CD8-positive, alpha-beta memory T cell (primary cell): ENCODE measurements at regions not wholly inside any gene's neighbourhood (a gene's known extent, or its start where the extent isn't known, plus 50 kb on each side); places are given as distances from the start of the nearest gene placed in this dataset.
A peak's percentile ranks its signal among the peaks of the same experiment; 100 is the strongest.

ENCODE experiments used
- CTCF ChIA-PET: fragments of 350-600 bp; sonication (Branson Sonifier 250); formaldehyde crosslinking; loops from one replicate; lab custom pipeline; 2021; ENCODE audit warnings: antibody characterized with exemption; lab: Charles Lee
- POLR2A ChIA-PET: fragments of 350-600 bp; sonication (Branson Sonifier 250); formaldehyde crosslinking; loops from one replicate; lab custom pipeline; 2021; ENCODE audit warnings: antibody characterized with exemption; lab: Charles Lee
- DNase-seq, 5 donors: peaks; one replicate each; pipeline versions ENCODE4 v3.0.0 to v3.0.0-alpha.2; 2020 to 2022; ENCODE audit warnings: mixed read lengths in 1 of 5
- H3K27ac ChIP-seq: one replicate; pipeline ENCODE4 v1.7.0; 2013; ENCODE audit warnings: low read depth, mild to moderate bottlenecking, low read length, moderate library complexity
- H3K27me3 ChIP-seq: 2 replicates; pipeline ENCODE4 v1.7.0; 2013; ENCODE audit warnings: low read length, mild to moderate bottlenecking; ENCODE audit not compliant: insufficient read depth, poor library complexity, severe bottlenecking
- H3K36me3 ChIP-seq: 2 replicates; pipeline ENCODE4 v1.7.0; 2013; ENCODE audit warnings: mild to moderate bottlenecking, low read length, moderate library complexity; ENCODE audit not compliant: insufficient read depth
- H3K4me1 ChIP-seq: 2 replicates; pipeline ENCODE4 v1.7.0; 2013; ENCODE audit warnings: mild to moderate bottlenecking, low read length, moderate library complexity; ENCODE audit not compliant: insufficient read depth
- H3K4me3 ChIP-seq: 2 replicates; pipeline ENCODE4 v1.7.0; 2013; ENCODE audit warnings: mild to moderate bottlenecking, low read length
- H3K9me3 ChIP-seq: 2 replicates; pipeline ENCODE4 v1.7.0; 2013; ENCODE audit warnings: mild to moderate bottlenecking, low read length
- H3K27ac Mint-ChIP-seq, 8 donors: one replicate each; pipeline ENCODE4 v1.8.0; 2020 to 2021; ENCODE audit warnings: mixed read lengths in 8 of 8, mild to moderate bottlenecking in 6 of 8, inconsistent platforms in 3 of 8, moderate library complexity in 3 of 8
- H3K27me3 Mint-ChIP-seq, 2 donors: one replicate each; pipeline ENCODE4 v1.8.0; 2020 to 2021; ENCODE audit warnings: mixed read lengths in 2 of 2, mild to moderate bottlenecking in 1 of 2, moderate library complexity in 1 of 2
- H3K36me3 Mint-ChIP-seq, 3 donors: one replicate each; pipeline ENCODE4 v1.8.0; 2020 to 2021; ENCODE audit warnings: mixed read lengths in 3 of 3, inconsistent platforms in 1 of 3, mild to moderate bottlenecking in 1 of 3
- H3K4me1 Mint-ChIP-seq, 3 donors: one replicate each; pipeline ENCODE4 v1.8.0; 2020 to 2021; ENCODE audit warnings: mixed read lengths in 3 of 3, inconsistent platforms in 1 of 3, mild to moderate bottlenecking in 1 of 3
- H3K4me3 Mint-ChIP-seq, 7 donors: one replicate each; pipeline ENCODE4 v1.8.0; 2020 to 2021; ENCODE audit warnings: mixed read lengths in 7 of 7, mild to moderate bottlenecking in 6 of 7, moderate library complexity in 4 of 7, inconsistent platforms in 2 of 7
- H3K9me3 Mint-ChIP-seq, 5 donors: one replicate each; pipeline ENCODE4 v1.8.0; 2020 to 2022; ENCODE audit warnings: mixed read lengths in 5 of 5, mild to moderate bottlenecking in 3 of 5, moderate library complexity in 2 of 5, inconsistent platforms in 1 of 5

GRCh38 chr2:11910971-11911370 is 164.5 kb downstream of the LPIN1 start:
- Mint-ChIP-seq H3K36me3 (peaks cover 0 to 8% (median 0%) of the 10 kb centered on the region in 3 donors), H3K4me1 (no peaks in the 10 kb centered on the region), H3K27me3 (peaks cover 0 to 3% of the 10 kb centered on the region in 2 donors), H3K27ac (no peak overlapping the region), H3K4me3 (no peak overlapping the region), H3K9me3 (peaks cover 0 to 5% (median 2%) of the 10 kb centered on the region in 5 donors)
- H3K27ac ChIP-seq = no peak overlapping the region
- no peak overlapping the region for H3K4me3 ChIP-seq
- H3K4me1 ChIP-seq = no peaks in the 10 kb centered on the region
- DNase-seq = no peak
- ChIA-PET CTCF (no interaction called here), POLR2A (no interaction called here)
- H3K9me3 ChIP-seq = no peaks in the 10 kb centered on the region
- no peaks in the 10 kb centered on the region for H3K36me3 ChIP-seq
- no peaks in the 10 kb centered on the region for H3K27me3 ChIP-seq

DNA sequence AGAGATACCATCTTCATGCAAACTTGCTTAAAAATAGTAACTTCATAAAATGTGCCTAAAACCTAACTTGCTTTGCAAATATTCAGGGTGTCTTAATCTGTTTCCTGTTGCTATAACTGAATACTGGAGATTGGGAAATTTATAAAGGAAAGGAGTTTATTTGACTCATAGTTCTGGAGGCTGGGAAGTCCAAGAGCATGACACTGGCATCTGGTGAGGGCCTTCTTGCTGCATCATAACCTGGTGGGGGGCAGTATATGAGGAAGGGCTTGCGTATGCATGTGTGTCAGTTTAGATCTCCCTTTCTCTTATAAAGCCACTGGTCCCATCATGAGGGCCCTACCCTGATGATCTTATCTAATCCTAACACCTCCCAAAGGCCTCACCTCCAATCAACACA is 166.5 kb downstream of the LPIN1 start:
- Mint-ChIP-seq H3K4me3 (no peak overlapping the region), H3K27me3 (no peaks in the 10 kb centered on the region), H3K27ac (no peak overlapping the region), H3K36me3 (peaks cover 0 to 8% (median 0%) of the 10 kb centered on the region in 3 donors), H3K4me1 (no peaks in the 10 kb centered on the region), H3K9me3 (peaks cover 0 to 5% (median 2%) of the 10 kb centered on the region in 5 donors)
- H3K27ac ChIP-seq = no peak overlapping the region
- POLR2A ChIA-PET = no interaction called here
- DNase-seq = no peak
- no peak overlapping the region for H3K4me3 ChIP-seq
- H3K9me3 ChIP-seq = no peaks in the 10 kb centered on the region
- CTCF ChIA-PET = no interaction called here
- no peaks in the 10 kb centered on the region for H3K36me3 ChIP-seq
- no peaks in the 10 kb centered on the region for H3K27me3 ChIP-seq
- no peaks in the 10 kb centered on the region for H3K4me1 ChIP-seq

DNA sequence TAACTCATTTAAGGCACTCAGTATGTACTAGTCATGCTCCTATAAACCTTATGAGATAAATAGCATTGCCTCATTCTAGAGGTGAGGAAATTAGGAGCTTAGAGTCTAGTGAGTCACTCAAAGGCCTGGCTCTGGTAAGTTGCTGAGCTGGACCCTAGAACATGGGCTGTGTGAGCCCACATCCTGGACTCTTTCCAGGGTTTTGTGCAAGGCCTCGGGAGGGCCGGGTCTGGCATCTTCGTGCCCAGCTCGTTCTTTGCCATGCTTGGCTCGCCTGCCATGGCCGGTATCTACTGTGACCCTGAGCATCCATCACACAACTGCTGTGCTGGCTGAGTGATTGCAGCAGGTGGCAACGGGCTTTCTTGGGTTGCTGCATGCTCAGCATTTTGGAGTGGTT is 168.0 kb downstream of the LPIN1 start:
- Histone ChIP-seq H3K36me3 (no peaks in the 10 kb centered on the region), H3K4me1 (no peaks in the 10 kb centered on the region), H3K27me3 (no peaks in the 10 kb centered on the region), H3K4me3 (no peak overlapping the region), H3K9me3 (no peaks in the 10 kb centered on the region), H3K27ac (no peak overlapping the region)
- no peak overlapping the region for H3K4me3 Mint-ChIP-seq
- DNase-seq = no peak
- peaks cover 0 to 5% (median 2%) of the 10 kb centered on the region in 5 donors for H3K9me3 Mint-ChIP-seq
- POLR2A ChIA-PET = no interaction called here
- CTCF ChIA-PET = interaction anchor here (1.2 to 1.5 kb wide), 2 partner anchors 11 to 30 kb away, joined by 3 read pairs; no protein-coding TSS in a partner anchor
- H3K4me1 Mint-ChIP-seq = no peaks in the 10 kb centered on the region
- no peaks in the 10 kb centered on the region for H3K27me3 Mint-ChIP-seq
- H3K27ac Mint-ChIP-seq = no peak overlapping the region
- H3K36me3 Mint-ChIP-seq = peaks cover 0 to 8% (median 0%) of the 10 kb centered on the region in 3 donors

DNA sequence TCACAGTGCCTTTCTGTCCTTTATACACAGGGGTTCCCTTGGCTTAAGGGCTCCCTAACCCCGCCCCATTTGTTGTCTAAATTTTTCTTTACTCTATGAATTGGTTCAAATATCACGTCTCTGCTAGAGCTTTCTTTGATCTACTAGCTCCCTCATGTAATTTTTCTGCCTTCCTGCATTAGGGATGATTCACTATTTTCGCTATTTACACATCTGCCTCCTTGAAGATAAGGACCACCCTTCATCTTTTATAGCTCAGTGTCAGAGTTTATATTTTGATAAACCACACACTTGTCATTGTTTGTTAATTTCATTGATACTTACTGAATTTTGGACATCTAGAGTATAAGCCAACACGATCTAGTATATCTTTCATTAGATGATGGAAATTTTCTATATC is 169.2 kb downstream of the LPIN1 start:
- H3K9me3 ChIP-seq = no peaks in the 10 kb centered on the region
- no peak overlapping the region for H3K4me3 Mint-ChIP-seq
- DNase-seq = no peak
- H3K27me3 ChIP-seq = no peaks in the 10 kb centered on the region
- no peaks in the 10 kb centered on the region for H3K36me3 ChIP-seq
- peaks cover 0 to 5% (median 2%) of the 10 kb centered on the region in 5 donors for H3K9me3 Mint-ChIP-seq
- H3K27me3 Mint-ChIP-seq = no peaks in the 10 kb centered on the region
- ChIA-PET POLR2A (no interaction called here), CTCF (interaction anchor here (1.0 kb wide), 1 partner anchor 15 kb away, joined by 3 read pairs; no protein-coding TSS in a partner anchor)
- H3K27ac ChIP-seq = no peak overlapping the region
- H3K4me1 ChIP-seq = no peaks in the 10 kb centered on the region
- peaks cover 0 to 8% (median 0%) of the 10 kb centered on the region in 3 donors for H3K36me3 Mint-ChIP-seq
- no peak overlapping the region for H3K27ac Mint-ChIP-seq
- H3K4me1 Mint-ChIP-seq = no peaks in the 10 kb centered on the region
- H3K4me3 ChIP-seq = no peak overlapping the region

DNA sequence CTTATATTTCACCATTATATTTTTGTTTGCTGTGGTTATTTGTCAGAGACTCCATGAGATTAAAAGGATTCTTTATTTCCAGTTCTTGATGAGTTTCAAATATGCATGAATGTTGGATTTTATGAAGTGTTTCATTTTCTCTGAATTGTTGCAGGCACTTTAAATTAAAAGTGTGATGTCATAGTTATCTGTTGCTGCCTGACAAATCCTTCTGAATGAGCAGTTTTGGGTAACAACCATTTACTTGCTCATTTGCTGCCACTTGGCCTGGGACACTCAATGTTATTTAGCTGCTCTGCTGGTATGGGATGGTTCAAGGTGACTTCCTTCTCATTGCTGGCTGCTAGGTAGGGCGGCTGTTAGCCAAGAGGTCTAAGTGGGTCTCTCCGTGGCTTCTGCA is 173.5 kb downstream of the LPIN1 start:
- H3K4me1 Mint-ChIP-seq = peaks cover 0 to 6% (median 0%) of the 10 kb centered on the region in 3 donors
- peaks cover 0 to 23% of the 10 kb centered on the region in 2 donors for H3K27me3 Mint-ChIP-seq
- no peak overlapping the region for H3K27ac ChIP-seq
- H3K27ac Mint-ChIP-seq = peak overlapping the region in 1 of 8 donors; percentile 49
- H3K36me3 ChIP-seq = no peaks in the 10 kb centered on the region
- no peak overlapping the region for H3K4me3 Mint-ChIP-seq
- H3K27me3 ChIP-seq = no peaks in the 10 kb centered on the region
- ChIA-PET POLR2A (no interaction called here), CTCF (no interaction called here)
- H3K36me3 Mint-ChIP-seq = no peaks in the 10 kb centered on the region
- H3K4me1 ChIP-seq = no peaks in the 10 kb centered on the region
- H3K9me3 ChIP-seq = no peaks in the 10 kb centered on the region
- H3K9me3 Mint-ChIP-seq = no peaks in the 10 kb centered on the region
- DNase-seq = no peak
- no peak overlapping the region for H3K4me3 ChIP-seq

DNA sequence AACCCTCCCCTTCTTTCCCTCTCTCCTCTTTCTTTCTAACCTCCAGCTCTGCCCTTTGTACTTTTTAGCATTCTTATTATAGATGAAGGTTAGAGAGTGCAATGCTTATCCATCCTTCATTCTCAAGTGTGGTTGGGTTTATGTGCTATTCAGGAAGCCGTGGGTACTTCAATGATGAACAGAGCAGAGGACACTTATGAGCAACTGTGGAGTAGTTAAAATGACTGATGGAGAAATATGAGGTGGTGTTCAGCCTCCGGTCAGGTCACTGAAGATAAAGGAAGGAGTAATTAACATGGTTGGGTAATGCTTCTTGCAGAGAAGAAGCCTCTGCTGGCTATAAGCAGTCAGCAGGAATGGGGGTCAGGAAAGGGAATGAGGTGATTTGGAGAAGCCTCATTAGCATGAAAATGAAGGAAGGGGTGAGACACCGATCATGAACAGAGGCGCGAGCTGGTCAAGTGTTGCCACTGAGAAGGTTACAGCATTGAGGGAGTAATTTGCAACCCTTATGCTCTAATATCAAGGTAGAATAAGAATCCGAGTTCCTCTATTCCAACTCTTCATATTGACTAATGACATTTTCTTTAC is 174.7 kb downstream of the LPIN1 start:
- H3K4me3 Mint-ChIP-seq = no peak overlapping the region
- Histone ChIP-seq H3K4me1 (no peaks in the 10 kb centered on the region), H3K36me3 (no peaks in the 10 kb centered on the region), H3K4me3 (no peak overlapping the region), H3K27me3 (no peaks in the 10 kb centered on the region), H3K27ac (no peak overlapping the region), H3K9me3 (no peaks in the 10 kb centered on the region)
- H3K27ac Mint-ChIP-seq = no peak overlapping the region
- H3K36me3 Mint-ChIP-seq = no peaks in the 10 kb centered on the region
- H3K4me1 Mint-ChIP-seq = peaks cover 0 to 6% (median 0%) of the 10 kb centered on the region in 3 donors
- no peaks in the 10 kb centered on the region for H3K9me3 Mint-ChIP-seq
- CTCF ChIA-PET = no interaction called here
- no peak for DNase-seq
- POLR2A ChIA-PET = no interaction called here
- H3K27me3 Mint-ChIP-seq = peaks cover 0 to 29% of the 10 kb centered on the region in 2 donors

- ChIA-PET CTCF (no interaction called here), POLR2A (no interaction called here)
- no peaks in the 10 kb centered on the region for H3K36me3 ChIP-seq
- H3K27ac ChIP-seq = no peak overlapping the region
- no peak for DNase-seq
- peaks cover 0 to 6% (median 0%) of the 10 kb centered on the region in 3 donors for H3K4me1 Mint-ChIP-seq
- H3K27me3 Mint-ChIP-seq = peaks cover 2 to 29% of the 10 kb centered on the region in 2 donors
- no peak overlapping the region for H3K4me3 Mint-ChIP-seq
- no peaks in the 10 kb centered on the region for H3K36me3 Mint-ChIP-seq
- H3K27me3 ChIP-seq = no peaks in the 10 kb centered on the region
- H3K9me3 ChIP-seq = no peaks in the 10 kb centered on the region
- H3K4me3 ChIP-seq = no peak overlapping the region
- no peaks in the 10 kb centered on the region for H3K4me1 ChIP-seq
- H3K27ac Mint-ChIP-seq = no peak overlapping the region
- H3K9me3 Mint-ChIP-seq = no peaks in the 10 kb centered on the region
These were observed 175.9 kb downstream of the LPIN1 start for GRCh38 chr2:11922294-11922693.

GRCh38 chr2:11923935-11924334 is 177.5 kb downstream of the LPIN1 start:
- no peaks in the 10 kb centered on the region for H3K4me1 ChIP-seq
- Mint-ChIP-seq H3K4me1 (peaks cover 0 to 6% (median 0%) of the 10 kb centered on the region in 3 donors), H3K4me3 (no peak overlapping the region), H3K36me3 (no peaks in the 10 kb centered on the region), H3K27me3 (peaks cover 2 to 29% of the 10 kb centered on the region in 2 donors), H3K27ac (no peak overlapping the region), H3K9me3 (peaks cover 0 to 4% (median 0%) of the 10 kb centered on the region in 5 donors)
- H3K9me3 ChIP-seq = no peaks in the 10 kb centered on the region
- DNase-seq = no peak
- H3K4me3 ChIP-seq = no peak overlapping the region
- ChIA-PET POLR2A (no interaction called here), CTCF (no interaction called here)
- H3K36me3 ChIP-seq = no peaks in the 10 kb centered on the region
- no peak overlapping the region for H3K27ac ChIP-seq
- H3K27me3 ChIP-seq = no peaks in the 10 kb centered on the region
